Cardiac muscle cell (in vitro differentiated cells and primary cell): ENCODE measurements at regions not wholly inside any gene's neighbourhood (a gene's known extent, or its start where the extent isn't known, plus 50 kb on each side); places are given as distances from the start of the nearest gene placed in this dataset.

Source experiments
- DNase-seq, 2 donors: peaks; one replicate each; pipeline versions ENCODE4 v3.0.0 to v3.0.0-alpha.2; 2010 to 2017; ENCODE audit warnings: low read depth in 1 of 2, low spot score in 1 of 2
- H3K27ac ChIP-seq: fragments of 200-600 bp; sonication (generic); 2 replicates; pipeline ENCODE4 v1.5.1; 2016
- H3K27me3 ChIP-seq: fragments of 200-600 bp; sonication (generic); 2 replicates; pipeline ENCODE4 v1.6.0; 2016; ENCODE audit warnings: control low read depth
- H3K36me3 ChIP-seq: fragments of 200-600 bp; sonication (generic); 2 replicates; pipeline ENCODE4 v1.5.1; 2016; ENCODE audit warnings: control low read depth
- H3K4me1 ChIP-seq: fragments of 200-600 bp; sonication (generic); 2 replicates; pipeline ENCODE4 v1.8.1; 2017; ENCODE audit warnings: low read depth, mild to moderate bottlenecking, mixed run types
- H3K4me3 ChIP-seq: fragments of 200-600 bp; sonication (generic); 2 replicates; pipeline ENCODE4 v1.5.1; 2016; ENCODE audit warnings: mild to moderate bottlenecking
- H3K9me3 ChIP-seq: fragments of 200-600 bp; sonication (generic); 2 replicates; pipeline ENCODE4 v1.5.1; 2017; ENCODE audit warnings: low read depth, mild to moderate bottlenecking, control low read depth
- TF ChIP-seq, protein P1 (sequence below): IDR thresholded peaks from 2 replicates; pipeline ENCODE4 v1.5.1; 2012; ENCODE audit warnings: low read depth, mild to moderate bottlenecking, low read length

DNA sequence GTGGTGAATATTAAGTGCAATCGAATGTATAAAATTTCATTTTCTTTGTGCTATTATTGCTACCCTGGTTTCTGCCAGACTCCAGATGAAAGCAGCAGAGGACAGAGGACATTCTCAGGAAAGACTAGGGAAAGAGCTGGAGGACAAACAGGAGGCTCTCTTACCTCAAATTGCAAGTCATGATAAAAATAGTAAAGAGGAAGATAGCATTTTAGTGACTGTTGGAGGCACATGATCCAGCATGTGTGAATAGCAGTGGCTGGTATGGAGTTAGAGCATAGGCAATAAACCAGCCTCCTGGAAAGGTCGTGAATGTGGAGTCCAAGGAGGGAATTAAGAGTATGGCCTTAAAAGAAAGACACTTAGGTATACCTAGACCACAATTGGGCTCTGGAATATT is 1040.0 kb downstream of the STPG2 start:
- Histone ChIP-seq H3K27ac (no peak overlapping the region), H3K36me3 (no peaks in the 10 kb centered on the region), H3K9me3 (no peaks in the 10 kb centered on the region), H3K4me3 (no peak overlapping the region), H3K27me3 (no peaks in the 10 kb centered on the region), H3K4me1 (peaks cover 4% of the 10 kb centered on the region)
- no peak for DNase-seq
- TF ChIP-seq, protein P1, sequence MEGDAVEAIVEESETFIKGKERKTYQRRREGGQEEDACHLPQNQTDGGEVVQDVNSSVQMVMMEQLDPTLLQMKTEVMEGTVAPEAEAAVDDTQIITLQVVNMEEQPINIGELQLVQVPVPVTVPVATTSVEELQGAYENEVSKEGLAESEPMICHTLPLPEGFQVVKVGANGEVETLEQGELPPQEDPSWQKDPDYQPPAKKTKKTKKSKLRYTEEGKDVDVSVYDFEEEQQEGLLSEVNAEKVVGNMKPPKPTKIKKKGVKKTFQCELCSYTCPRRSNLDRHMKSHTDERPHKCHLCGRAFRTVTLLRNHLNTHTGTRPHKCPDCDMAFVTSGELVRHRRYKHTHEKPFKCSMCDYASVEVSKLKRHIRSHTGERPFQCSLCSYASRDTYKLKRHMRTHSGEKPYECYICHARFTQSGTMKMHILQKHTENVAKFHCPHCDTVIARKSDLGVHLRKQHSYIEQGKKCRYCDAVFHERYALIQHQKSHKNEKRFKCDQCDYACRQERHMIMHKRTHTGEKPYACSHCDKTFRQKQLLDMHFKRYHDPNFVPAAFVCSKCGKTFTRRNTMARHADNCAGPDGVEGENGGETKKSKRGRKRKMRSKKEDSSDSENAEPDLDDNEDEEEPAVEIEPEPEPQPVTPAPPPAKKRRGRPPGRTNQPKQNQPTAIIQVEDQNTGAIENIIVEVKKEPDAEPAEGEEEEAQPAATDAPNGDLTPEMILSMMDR: no peak

DNA sequence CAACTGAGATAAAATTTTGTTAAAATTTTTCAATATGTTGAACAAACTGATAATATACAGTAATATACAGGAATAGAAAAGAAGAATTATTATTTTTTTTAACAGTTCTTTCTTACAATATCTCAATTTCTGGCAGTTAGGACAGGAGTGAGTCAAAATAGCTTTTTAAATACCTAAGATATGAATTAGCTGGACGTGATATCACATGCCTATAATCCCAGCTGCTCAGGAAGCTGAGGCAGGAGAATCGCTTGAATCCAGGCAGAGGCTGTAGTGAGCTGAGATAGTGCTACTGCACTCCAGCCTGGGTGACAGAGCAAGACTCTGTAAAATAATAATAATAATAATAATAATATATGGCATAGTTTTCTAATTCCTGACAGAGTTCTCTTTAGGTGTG is 1039.3 kb downstream of the STPG2 start:
- DNase-seq: no peak
- TF ChIP-seq, protein P1: no peak

DNA sequence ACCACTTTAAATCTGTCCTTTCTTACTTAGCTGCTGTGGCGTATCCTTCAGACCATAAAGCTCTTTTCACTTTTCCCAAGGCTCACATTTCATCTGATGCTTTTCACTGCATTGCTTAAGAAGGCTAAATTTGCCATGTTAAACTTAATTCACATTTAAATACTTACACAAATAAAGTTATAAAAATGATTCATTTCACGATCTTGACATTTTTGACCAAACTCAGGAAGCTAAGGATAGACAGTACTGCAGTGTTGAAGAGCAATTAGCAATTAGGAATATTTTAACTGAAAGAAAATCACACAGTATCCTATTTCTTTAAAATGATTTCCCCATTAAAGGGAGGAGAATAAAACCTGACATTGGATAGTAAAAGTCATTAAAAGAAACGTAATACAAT is 1038.6 kb downstream of the STPG2 start:
- TF ChIP-seq, protein P1: no peak

More for the DNA sequence above, 1039.3 kb downstream of the STPG2 start:
- H3K27ac ChIP-seq: no peak overlapping the region
- no peaks in the 10 kb centered on the region for H3K9me3 ChIP-seq
- peaks cover 4% of the 10 kb centered on the region for H3K4me1 ChIP-seq
- H3K36me3 ChIP-seq: no peaks in the 10 kb centered on the region
- no peak overlapping the region for H3K4me3 ChIP-seq
- no peaks in the 10 kb centered on the region for H3K27me3 ChIP-seq

DNA sequence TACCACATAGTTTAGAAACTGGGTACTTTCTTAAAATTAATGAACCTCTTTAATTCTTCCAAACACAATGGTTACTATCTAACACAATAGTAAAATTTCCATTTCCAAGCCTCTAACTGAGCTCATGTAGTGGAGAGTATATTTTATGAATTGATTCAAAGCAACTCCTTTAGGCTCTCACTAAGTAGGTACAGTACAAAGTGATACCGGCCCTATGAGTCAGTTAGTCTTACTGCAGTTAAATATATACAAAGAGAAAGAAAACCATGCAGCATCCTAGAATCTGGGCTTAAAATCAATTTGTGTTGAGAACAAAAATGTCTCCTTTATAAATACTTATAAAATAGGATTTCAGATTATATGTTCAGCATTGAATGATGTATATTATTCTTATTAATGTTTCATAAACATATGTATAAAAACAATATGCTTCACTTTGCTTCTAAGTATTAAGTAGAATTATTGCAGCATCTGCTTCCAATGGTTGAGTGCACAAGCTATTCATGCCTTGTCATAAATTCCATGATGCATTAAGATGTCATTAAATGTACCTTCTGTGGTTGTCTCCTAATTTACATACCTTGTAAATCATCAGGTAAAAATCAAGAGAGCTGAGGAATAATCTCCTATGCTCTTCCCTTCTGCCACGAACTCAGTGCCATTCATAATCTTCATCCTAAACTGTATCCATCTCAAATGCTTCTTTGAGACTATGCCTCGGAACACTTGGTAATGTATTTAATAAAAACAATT is 1037.8 kb downstream of the STPG2 start:
- no peaks in the 10 kb centered on the region for H3K9me3 ChIP-seq
- H3K27me3 ChIP-seq: no peaks in the 10 kb centered on the region
- TF ChIP-seq, protein P1: no peak
- no peak overlapping the region for H3K4me3 ChIP-seq
- H3K4me1 ChIP-seq: peaks cover 4% of the 10 kb centered on the region
- no peak overlapping the region for H3K27ac ChIP-seq
- DNase-seq: no peak
- H3K36me3 ChIP-seq: no peaks in the 10 kb centered on the region

More for the DNA sequence above, 1038.6 kb downstream of the STPG2 start:
- no peaks in the 10 kb centered on the region for H3K9me3 ChIP-seq
- no peaks in the 10 kb centered on the region for H3K27me3 ChIP-seq
- H3K36me3 ChIP-seq: no peaks in the 10 kb centered on the region
- no peak overlapping the region for H3K4me3 ChIP-seq
- H3K27ac ChIP-seq: no peak overlapping the region
- peaks cover 4% of the 10 kb centered on the region for H3K4me1 ChIP-seq
- no peak for DNase-seq

DNA sequence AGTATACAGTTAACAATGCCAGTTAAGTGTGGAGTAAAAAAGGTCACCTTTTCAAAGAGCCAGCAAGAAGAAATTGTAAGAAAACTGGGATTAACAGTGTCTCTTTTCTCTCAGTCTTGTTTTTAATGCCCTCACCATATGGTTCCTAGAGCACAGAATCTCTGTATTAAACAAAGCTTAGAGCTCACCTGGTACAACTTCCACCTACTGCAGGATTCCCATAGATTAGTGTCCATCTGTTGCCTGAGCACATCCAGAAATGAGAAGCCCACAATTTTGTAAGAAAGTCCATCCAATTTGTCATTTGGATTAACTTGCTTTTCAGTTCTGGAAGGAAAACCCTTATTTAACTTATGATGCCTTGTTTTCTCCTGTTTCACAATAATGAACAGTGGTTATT is 1037.1 kb downstream of the STPG2 start:
- peaks cover 4% of the 10 kb centered on the region for H3K4me1 ChIP-seq
- H3K9me3 ChIP-seq: no peaks in the 10 kb centered on the region
- H3K4me3 ChIP-seq: no peak overlapping the region
- H3K36me3 ChIP-seq: no peaks in the 10 kb centered on the region
- TF ChIP-seq, protein P1: no peak
- H3K27me3 ChIP-seq: no peaks in the 10 kb centered on the region
- no peak overlapping the region for H3K27ac ChIP-seq
- DNase-seq: no peak
